CD4-positive, alpha-beta T cell treated with Interleukin-6 at 100 ng/mL for 8 hours (primary cell): ENCODE measurements at regions not wholly inside any gene's neighbourhood (a gene's known extent, or its start where the extent isn't known, plus 50 kb on each side); places are given as distances from the start of the nearest gene placed in this dataset.

Experiments
- DNase-seq: peaks from one replicate; pipeline ENCODE4 v3.0.0-alpha.2; 2020; ENCODE audit warnings: mixed read lengths, low spot score

DNA sequence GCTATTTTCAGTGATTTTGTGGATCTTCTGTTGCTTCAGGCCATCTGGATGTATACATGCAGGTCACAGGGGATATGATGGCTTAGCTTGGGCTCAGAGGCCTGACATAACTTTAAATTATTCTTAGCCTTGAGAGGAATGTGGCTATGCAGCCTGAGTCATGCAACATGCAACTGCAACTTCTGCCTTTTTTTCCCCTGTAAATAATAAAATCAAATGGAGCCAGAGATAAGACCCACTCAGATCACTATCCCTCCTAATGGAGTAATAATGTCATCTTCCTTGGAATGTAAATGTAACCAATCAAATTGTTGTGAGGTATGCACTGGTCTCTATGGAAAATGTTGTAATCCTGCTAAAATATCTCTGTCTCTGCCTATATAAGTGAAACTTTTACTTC lies 54.9 kb downstream of the MAGEB17 start:
- DNase-seq: no peak

GRCh38 chrX:16223385-16223784 lies 56.1 kb downstream of the MAGEB17 start:
- DNase-seq: no peak

- DNase-seq: no peak
Observed at GRCh38 chrX:16239211-16239610, 71.9 kb downstream of the MAGEB17 start.

GRCh38 chrX:16240231-16240905 lies 73.1 kb downstream of the MAGEB17 start:
- DNase-seq: no peak

- no peak for DNase-seq
Observed at GRCh38 chrX:16240968-16241367, 73.7 kb downstream of the MAGEB17 start.

GRCh38 chrX:16250296-16250695 lies 83.0 kb downstream of the MAGEB17 start:
- DNase-seq: no peak

DNA sequence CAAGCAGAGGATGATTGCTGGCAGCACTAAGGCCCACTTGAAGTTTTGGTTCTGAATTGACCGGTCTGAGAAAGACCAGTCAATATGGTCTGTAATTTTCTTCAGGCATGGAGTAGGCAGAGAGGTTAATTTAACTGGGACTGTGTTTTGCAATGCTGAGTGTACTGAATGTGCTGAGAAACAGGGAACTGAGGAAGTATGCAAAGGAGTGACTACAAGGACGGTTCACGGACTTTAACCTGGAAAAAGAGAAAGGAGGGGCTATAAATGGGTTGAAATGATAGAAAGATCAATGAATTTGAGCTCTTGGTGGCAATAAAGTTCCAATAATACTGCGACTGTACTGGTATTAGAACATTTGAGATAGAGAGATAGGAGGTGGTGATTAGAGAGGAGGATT lies 84.5 kb downstream of the MAGEB17 start:
- DNase-seq: no peak

DNA sequence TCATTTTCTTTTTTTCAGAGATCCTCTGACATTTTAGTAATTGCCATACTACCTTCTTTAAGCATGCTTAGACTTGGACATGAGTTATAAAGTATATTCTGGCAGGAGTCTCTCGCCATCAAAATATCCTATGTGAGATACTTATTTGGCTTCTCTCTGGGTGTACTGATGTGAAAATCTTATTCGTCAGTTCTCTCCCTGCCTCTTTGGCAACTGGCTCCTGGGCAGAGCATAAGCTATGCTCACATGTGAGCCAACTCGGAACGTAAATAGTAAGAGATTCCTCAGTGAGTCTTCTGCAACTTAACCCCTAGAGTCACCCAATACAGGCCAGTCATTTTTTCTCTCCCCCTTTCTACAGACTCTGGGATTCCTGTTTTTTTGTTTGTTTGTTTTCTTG lies 91.6 kb downstream of the MAGEB17 start:
- DNase-seq: no peak

GRCh38 chrX:16267431-16267830 lies 100.2 kb downstream of the MAGEB17 start:
- no peak for DNase-seq

DNA sequence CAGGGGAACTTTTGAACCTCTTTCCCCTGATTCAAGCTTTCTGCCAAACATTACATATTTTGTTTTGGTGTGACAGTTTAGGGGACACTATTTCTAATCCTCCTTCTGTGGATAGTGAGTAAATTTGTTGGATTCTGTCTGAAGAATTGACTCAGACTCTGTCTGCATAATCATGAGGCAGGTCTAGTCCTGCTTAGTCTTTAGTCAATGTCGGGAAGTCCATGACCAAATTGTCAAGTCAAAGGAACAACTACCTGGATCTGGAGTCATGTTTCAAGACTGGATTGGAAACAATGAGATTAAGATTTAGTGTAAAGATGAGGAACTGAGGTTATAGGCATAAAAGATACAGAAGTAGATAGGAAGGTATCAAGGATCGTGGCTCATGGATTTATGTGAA lies 100.9 kb downstream of the MAGEB17 start:
- no peak for DNase-seq

GRCh38 chrX:16278927-16279326 lies 111.6 kb downstream of the MAGEB17 start:
- DNase-seq: no peak

DNA sequence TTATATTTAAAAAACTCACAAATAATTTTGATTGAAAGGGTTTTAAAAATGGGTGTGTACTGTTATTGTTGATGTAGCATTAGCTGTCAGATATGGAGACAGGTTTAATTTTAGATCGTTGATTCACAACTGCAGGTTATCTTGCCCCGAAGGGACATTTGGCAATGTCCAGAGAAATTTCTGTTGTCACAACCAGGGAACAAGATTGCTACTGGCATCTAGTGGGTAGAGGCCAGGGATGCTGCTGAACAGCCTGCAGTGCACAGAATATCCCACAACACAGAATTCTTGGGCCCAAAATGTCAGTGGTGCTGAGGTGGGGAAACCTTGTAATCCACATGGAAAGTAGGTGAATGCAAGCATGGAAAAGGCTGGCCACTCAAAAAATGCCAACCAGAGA lies 114.9 kb downstream of the MAGEB17 start:
- DNase-seq: no peak

GRCh38 chrX:16284842-16285241 lies 117.6 kb downstream of the MAGEB17 start:
- no peak for DNase-seq

DNA sequence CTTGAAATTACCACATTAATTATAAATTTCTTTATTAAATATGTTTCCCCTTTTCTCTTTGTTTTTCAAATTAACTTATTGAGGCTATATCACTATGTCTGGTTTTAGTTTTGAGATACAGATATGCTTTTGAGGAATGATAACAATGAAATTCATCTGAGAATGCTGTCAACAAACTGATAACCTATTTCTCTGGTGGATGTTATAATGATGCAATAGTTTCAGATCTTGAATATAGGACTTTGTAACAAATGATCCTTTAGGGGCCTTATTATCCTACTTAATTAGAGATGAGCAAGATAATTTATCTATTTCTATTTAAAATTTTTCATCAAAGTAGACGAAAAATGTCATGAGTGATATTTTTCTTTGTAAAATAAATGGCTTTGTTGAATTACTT lies 123.7 kb downstream of the MAGEB17 start:
- DNase-seq: no peak

GRCh38 chrX:16300831-16301230 lies 133.6 kb downstream of the MAGEB17 start:
- no peak for DNase-seq

DNA sequence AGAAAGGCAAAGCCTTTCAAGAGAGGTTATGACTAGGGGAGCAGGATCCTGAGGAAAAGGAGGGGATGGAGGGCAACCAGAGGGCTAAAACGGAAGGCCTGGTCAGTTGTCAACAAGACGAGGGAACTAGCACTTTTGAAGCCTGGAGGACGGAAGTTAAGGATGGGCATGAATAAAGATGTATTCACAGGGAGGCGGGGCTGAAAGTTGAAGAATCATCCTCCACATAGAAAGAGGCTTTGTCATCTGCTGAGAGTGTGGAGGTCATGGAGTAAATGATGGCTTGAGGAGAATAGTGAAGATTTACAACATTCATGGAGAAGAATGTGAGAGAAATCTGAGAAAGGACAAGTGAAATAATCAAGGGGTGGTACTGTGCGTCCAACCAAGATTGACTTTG lies 137.5 kb downstream of the MAGEB17 start:
- DNase-seq: no peak

DNA sequence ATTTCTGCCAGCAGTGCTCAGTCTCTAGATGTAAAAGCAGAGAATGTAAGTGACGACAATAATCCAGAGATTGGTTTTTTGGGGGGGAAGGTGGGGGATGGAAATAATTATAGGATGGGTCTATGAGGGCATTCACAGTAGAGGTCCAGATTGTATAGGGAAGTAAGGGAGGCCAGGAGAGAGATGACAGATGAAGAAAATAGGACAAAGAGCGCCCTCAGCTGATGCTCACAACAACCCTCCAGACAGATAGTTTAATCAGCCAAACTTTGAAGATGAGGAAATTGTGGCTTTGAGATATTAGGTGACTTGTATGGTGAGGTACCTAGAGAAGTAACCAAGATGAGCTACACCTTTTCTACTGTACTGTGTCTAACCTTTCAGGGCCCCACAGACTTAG lies 137.9 kb downstream of the MAGEB17 start:
- DNase-seq: no peak

DNA sequence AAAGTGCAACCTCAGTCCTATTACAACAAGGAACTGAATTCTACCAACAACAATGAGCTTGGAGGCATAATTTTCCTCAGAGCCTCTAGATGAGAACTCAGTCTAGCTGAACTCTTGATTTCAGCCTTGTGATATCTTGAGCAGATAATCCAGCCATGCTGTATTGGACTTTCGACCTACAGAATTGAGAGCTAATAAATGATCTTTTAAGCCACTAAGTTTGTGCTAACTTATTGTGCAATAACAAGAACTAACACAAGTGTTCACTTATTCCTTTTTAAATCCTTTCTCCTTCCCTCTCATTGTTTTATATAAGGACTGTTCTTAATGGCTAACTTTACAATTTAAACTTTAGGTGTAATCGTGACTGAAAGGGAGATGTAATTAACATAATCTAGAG lies 140.7 kb downstream of the MAGEB17 start:
- DNase-seq: no peak

GRCh38 chrX:16308773-16309172 lies 141.5 kb downstream of the MAGEB17 start:
- no peak for DNase-seq

DNA sequence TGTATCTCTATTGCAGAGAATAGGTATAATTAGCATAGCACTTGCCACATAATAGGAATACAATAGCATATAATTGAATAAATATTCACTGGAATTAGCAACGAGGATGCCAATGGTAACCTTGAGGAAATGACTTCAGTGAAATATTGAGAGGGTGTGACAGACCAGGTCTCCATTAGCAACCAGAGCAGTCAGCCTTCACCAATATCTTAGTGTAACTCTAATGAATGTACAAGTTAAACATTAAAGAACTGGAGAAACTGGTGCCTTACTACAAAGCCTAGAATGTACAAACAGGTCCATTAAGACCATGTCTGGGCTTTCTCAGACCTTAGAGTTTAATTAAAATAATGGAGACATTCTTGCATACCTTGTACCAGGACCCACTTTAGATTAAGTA lies 143.0 kb downstream of the MAGEB17 start:
- no peak for DNase-seq

- no peak for DNase-seq
Observed at GRCh38 chrX:16311671-16312070, 144.4 kb downstream of the MAGEB17 start.

DNA sequence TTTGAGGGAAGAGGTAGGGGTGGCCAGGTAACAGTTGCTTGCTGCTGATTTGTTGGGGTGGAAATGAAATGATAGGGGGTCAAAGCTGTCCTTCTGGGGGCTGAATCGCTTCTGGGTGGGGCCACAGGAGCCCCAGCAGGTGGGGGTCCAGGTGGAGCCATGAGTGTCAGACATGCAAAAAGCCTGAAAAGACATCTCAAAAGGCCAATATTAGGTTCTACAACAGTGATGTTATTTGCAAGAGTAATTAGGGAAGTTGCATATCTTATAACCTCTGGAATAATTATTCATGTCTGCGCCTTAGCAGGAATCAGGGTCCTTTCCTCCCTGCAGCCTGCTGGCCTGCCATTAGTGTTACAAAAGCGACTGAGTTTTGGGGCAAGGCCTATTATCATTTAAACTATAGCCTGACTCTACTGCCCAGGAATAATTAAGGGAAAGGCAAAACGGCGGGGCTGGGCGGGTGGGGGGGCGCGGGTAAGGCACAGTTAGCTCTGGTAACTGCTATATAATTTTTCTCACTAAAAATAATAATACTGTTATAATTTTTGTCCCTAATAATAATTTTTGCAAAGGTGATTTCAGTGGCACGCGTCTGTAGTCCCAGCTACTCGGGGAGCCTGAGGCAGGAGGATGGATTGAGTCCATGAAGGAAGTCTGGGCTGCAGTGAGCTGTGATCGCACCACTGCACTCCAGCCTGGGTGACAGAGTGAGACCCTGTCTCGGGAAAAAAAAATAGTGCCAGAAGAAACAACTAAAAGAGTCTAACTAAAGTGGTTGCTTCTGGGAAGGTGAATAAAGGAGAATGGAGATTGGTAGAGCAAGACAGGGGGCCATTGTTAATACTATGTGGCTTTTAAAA lies 145.7 kb downstream of the MAGEB17 start:
- no peak for DNase-seq

GRCh38 chrX:16316331-16316730 lies 149.1 kb downstream of the MAGEB17 start:
- no peak for DNase-seq

- DNase-seq: no peak
Observed at GRCh38 chrX:16319929-16320328, 152.6 kb downstream of the MAGEB17 start.
